Suprapubic skin (tissue), 4 donors: ENCODE measurements at regions not wholly inside any gene's neighbourhood (a gene's known extent, or its start where the extent isn't known, plus 50 kb on each side); places are given as distances from the start of the nearest gene placed in this dataset.

Experiments
- EP300 ChIP-seq: sonication (generic); formaldehyde crosslinking; IDR thresholded peaks from one replicate; pipeline ENCODE4 v1.6.1; 2017; ENCODE audit warnings: antibody characterized with exemption
- POLR2A ChIP-seq, 2 donors: fragments of 450-650 bp; IDR thresholded peaks; one replicate each; pipeline ENCODE4 v1.6.1; 2017; ENCODE audit warnings: antibody characterized with exemption in 2 of 2, mild to moderate bottlenecking in 2 of 2, moderate library complexity in 2 of 2
- POLR2AphosphoS5 ChIP-seq, 3 donors: sonication (generic); formaldehyde crosslinking; IDR thresholded peaks; one replicate each; pipeline ENCODE4 v1.6.1; 2017; ENCODE audit warnings: antibody characterized with exemption in 3 of 3
- TF ChIP-seq, protein P1 (sequence below), 2 donors: fragments of 200-600 bp in 1 of 2; fragments of 450-650 bp in 1 of 2; sonication (generic) in 1 of 2; IDR thresholded peaks; one replicate each; pipeline ENCODE4 v1.5.1; 2016 to 2019; ENCODE audit warnings: antibody characterized with exemption in 2 of 2, mild to moderate bottlenecking in 1 of 2, moderate library complexity in 1 of 2

DNA sequence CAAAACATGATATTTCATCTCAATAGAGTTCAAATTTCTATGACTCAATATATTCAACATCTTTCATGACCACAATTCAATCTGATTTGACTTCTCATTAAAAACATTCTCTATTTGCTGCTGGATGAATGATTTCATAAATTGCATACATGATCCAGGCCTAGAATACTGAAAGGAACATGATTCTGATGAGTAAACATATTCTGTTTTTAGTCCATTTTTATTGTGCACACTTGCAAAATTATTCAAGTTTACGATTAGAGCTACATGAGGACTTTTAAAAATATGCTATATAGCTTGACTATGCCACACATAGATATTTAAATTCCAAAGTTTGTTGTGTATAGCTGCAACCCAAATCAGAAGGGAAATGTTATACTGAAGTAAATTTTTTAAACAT, 273.8 kb upstream of the GRIP1 start:
- TF ChIP-seq, protein P1, sequence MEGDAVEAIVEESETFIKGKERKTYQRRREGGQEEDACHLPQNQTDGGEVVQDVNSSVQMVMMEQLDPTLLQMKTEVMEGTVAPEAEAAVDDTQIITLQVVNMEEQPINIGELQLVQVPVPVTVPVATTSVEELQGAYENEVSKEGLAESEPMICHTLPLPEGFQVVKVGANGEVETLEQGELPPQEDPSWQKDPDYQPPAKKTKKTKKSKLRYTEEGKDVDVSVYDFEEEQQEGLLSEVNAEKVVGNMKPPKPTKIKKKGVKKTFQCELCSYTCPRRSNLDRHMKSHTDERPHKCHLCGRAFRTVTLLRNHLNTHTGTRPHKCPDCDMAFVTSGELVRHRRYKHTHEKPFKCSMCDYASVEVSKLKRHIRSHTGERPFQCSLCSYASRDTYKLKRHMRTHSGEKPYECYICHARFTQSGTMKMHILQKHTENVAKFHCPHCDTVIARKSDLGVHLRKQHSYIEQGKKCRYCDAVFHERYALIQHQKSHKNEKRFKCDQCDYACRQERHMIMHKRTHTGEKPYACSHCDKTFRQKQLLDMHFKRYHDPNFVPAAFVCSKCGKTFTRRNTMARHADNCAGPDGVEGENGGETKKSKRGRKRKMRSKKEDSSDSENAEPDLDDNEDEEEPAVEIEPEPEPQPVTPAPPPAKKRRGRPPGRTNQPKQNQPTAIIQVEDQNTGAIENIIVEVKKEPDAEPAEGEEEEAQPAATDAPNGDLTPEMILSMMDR (IDR thresholded peaks at IDR 0.05): no peak
- TF ChIP-seq POLR2A (IDR thresholded peaks at IDR 0.05) (no peak), EP300 (no peak), POLR2AphosphoS5 (IDR thresholded peaks at IDR 0.05) (no peak)
